ENCODE measurements at regions not wholly inside any gene's neighbourhood (a gene's known extent, or its start where the extent isn't known, plus 50 kb on each side); places are given as distances from the start of the nearest gene placed in this dataset.

DNA sequence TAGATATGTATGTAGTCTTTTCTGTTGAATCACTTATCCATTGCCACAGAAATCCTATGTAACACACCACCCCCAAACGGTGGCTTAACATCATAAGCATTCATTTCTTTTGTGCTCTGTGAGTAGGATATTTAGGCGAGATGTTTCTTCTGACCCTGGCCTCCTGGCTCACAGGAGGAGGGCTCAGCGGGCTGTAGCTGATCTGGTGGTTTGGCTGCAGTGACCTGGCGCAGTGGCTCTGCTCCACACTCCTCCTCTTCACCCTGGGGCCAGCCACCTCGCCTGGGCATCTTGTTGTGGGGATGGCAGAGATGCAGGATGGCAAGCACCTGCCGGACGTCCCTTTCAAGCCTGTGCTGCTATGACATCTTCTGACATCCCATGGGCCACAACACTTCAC, 147.1 kb upstream of the IRS2 start:
- DNase-seq, result no peak

DNA sequence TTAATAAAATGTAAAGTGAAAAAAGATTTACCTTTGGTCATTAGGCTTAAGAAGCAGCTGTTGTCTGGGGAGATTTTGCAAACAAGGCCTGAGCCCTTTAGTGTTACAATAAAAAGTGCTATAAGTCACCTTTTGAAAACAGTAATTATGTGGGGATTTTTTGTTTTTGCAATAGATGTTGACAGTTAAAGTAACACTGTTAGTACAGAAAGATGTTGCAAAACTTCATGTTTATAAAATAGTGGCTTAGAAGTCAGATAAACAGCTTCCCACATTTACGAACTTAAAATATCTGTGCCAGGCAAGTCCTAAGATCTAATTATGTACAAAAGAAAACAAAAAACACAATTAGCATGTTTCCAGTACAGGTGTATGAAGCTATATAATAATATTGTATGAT, 138.0 kb upstream of the IRS2 start:
- DNase-seq, result no peak

DNA sequence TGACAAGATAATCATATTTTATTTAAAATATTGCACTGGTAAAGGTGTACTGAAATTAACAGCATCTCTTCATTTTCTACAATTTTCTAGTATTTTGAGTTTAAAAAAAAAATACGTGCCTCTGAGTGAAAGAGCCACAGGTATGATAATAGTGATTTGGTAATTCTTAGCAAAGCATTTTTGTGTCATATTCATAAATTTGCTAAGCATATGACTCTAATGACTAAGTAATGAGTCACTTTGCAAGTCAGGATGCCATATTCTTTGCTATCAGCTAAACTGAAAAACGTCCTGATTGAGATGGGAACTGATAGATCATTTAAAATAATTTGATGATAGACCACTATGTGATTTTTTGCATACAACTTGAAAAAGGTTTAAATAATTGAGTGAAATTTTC, 136.1 kb upstream of the IRS2 start:
- DNase-seq, result no peak

DNA sequence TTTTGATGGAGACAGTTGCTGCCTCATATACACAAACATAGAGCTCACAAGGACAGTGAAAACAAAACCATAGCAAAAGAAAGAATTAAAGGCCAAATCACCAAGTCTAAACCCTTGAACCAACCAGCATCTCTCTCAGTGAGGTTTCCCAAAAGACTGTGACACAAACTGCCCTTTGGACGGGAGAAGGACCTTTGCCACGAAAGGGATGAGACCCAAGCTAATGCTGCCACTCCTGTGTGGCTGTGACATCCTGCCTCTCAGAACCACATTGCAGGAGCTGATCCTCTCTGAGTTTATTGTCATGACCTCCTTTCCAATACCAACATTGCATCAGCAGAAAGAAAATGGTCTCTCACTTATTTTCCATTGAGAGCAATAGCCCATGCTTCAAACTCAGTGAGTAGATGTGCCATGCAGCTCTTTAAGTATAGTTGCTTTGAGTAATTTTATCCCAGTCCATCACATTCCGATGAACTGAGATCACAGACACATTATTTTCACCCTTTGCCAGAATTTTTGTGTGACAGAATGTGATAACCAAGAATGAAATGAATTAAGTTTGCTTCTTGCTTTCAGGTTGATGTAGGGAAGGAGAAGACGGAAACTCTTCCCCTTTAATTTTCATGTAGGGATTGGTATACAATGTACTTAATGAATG, 133.5 kb upstream of the IRS2 start:
- DNase-seq, result no peak

DNA sequence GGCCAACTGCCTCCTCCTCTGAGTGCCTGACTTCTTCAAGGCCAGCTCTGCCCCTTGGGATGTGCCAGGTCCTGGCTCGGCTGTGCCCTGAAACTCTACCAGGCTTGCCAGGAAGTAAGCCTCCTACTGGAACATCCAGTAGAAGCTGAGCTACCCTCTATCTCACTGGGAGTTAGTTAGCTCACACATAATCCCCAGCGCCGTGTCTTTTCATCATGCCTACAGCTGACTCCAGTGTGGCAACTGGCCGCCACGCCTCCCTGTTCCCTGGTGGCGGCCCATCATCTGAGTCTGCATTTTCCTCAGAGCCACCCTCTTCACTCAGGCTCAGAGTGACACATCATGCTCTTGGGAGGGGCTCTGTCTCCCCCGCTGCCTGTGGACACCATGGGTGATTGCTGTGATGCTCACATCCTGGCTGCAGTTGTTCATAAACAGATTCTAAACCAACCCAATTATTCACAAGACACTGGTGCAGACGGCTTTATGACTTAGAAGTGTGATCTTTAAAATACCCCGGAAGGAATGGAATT, 131.9 kb upstream of the IRS2 start:
- DNase-seq, result no peak

DNA sequence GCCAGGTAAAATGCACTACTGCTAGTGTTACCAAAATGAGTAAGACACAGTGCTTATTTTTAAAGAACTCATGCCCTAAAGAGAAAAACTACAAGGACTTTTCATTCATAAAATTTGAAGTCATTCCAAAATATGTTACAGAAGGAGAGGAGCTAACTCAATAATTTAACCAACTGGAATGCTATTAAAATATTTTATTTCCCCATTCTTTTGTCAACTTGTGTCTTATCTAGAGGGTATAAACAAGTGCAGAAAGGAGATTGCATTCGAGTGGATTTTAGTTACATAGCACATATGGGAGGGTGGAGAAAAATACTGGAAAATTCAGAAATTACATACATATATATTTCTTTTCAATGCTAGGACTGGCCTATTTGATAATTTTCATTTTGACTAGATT, 131.0 kb upstream of the IRS2 start:
- DNase-seq, result no peak

DNA sequence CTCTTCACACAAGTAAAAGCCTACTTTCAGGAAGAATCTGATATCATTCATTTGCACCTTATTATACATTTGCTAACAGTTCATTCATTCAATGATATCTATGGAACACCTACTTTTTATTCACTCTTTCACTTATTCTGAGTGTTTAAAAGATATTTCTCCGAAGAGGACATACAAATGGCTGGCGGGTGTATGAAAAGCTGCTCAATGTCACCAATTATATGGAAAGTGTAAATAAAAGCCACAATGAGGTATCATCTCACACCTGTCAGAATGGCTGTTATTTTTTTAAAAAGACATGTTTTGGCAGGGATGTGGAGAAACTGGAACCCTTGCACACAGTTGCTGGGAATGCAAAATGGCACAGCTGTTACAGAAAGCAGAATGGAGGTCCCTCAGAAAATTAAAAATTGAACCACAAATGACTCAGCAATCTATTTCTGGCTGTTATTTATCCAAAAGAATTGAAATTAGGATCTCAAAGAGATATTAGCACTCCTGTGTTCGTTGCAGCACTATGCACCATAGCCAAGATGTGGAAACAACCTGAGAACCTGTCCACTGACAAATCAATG, 127.6 kb upstream of the IRS2 start:
- DNase-seq, result no peak

DNA sequence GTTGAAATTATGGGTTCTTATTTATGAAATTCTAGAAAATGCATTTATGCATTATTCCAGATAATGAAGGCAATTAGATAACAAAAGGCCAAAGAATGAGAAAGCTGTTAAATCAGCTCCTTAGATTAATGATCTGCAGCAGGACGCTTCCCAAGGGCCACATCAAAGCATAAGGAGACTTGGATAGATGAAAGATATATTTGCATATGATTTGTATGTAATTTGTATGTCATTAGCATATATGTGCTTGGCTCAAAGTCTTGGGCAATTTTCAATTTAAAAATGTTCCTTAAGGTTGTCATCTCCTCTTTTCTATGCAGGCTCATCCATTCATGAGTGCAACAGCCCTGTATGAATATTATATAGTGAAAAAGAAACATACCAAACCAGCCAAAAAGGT, 126.8 kb upstream of the IRS2 start:
- DNase-seq, result no peak

DNA sequence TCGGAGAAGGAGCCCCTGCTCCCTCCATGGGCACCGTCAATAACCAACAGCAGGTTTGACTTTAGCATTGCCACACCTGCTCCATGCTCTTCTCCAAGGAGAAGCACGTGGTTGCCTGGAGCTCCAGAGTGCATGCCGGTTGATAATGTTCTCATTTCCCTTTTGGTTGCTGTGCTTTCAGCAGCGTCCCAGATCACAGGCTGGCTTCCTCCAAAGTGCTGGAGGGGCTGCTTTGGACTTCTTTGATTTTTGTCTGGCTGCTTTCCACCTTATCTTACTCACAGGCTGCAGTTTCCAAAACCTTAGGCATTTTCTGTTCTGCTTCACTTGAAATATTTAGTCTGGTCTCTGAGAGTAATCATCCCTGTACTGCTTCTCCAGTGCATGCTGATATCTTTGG, 123.8 kb upstream of the IRS2 start:
- no peak for DNase-seq

DNA sequence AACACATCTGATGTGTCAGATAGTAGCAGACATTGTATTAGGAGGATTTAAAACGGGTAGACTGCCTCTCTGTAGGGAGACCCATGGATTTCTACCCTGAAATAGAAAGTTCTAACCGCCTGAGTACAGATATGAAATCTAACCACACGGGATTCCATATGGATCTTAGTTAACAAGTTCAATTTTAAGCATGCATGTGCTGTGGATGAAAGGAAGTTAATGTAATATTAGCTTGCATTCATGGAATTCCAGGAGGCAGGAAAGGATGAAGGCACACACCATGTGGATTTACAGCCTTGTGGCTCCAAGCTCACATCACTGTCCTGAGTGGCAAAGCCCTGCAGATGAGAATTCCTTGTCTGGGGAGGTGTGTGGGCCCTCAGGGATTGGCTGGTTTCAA, 120.6 kb upstream of the IRS2 start:
- DNase-seq, result no peak

DNA sequence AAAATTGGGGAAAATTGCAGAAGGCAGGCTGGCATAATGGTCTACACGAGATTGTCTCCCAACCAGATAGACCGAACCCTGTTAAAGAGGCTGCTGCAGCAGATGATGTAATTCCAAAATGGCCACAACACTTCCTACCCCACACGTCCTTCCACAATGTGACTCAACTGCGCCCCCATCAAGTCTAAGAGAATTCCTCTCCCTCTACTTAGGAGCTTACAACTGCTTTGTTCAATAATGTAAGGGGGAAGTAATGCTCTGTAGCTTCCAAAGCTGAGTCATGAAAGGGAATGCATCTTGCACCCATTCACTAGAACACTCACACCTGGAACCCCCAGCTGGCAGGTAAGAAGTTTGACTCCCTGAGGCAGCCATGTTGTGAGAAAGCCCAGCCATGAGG, 117.8 kb upstream of the IRS2 start:
- no peak for DNase-seq

DNA sequence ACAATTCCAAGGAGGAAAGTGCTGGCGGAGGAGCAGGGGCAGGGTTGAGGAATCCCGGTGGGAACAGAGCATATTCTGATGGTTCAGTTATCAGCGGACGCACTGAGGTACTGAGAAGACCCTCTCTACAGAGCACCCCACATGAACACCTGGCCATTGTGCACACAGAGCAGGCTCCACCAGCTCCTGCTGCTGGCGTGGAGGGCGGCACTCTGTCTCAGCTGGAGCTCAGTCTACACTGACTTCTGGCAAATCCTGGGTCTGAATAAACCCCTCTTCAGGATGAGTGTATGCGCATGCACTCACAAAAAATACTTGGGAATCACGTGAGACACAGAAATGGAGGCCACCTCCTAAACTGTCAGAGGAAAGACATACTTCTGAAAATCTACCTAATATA, 114.4 kb upstream of the IRS2 start:
- no peak for DNase-seq

DNA sequence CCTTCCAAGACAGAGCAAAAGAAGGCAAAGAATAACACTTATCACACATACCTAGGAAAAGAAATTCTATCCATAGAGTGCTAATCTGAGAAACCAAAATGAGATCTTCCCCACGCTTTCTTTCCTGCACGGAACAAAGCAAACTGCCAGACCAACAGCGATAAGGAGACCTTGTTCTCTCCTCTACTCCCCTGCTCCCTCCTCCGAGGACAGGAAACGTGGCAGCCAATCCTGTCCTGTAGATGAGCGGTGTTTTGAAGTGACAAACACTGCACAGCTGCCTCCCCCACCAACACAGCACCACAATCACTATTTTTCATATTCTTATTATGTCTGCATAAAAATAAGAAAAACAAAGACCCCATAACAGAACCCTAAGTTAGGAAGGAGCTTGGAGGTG, 113.9 kb upstream of the IRS2 start:
- DNase-seq, result no peak

DNA sequence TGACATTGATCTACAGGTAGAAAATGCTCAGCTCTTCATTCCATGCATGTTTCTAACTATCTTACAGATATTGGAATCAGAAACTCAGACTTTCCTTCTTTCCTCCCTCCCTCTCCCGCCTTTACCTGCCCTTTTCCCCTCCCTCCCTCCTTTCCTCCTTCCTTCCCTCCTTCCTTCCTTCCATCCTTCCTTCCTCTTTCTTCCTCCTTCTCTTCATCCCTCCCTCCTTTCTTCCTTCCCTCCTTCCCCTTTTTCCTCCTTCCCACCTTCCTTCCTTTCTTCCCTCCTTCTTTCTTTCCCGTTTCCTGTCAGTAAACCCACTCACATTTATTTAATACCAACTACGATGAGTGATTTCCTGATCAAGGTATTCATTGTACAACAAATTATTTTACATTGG, 113.4 kb upstream of the IRS2 start:
- DNase-seq, result no peak

DNA sequence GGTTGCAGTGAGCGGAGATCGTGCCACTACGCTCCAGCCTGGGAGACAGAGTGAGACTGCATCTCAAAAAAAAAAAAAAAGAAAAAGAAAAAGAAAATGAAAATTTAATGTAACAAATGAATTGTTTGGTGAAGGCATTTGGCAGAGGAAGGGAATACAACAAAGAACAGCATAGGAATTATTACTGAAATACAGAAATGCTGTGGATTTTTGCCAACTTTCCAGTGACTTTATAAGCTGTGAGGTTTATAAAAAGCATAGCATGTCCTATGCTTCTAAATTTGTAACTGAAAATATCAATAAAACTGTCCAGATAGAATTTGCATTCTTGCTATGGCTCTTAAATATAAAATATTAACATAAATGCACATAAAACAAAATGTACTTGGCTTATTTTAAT, 112.9 kb upstream of the IRS2 start:
- no peak for DNase-seq

DNA sequence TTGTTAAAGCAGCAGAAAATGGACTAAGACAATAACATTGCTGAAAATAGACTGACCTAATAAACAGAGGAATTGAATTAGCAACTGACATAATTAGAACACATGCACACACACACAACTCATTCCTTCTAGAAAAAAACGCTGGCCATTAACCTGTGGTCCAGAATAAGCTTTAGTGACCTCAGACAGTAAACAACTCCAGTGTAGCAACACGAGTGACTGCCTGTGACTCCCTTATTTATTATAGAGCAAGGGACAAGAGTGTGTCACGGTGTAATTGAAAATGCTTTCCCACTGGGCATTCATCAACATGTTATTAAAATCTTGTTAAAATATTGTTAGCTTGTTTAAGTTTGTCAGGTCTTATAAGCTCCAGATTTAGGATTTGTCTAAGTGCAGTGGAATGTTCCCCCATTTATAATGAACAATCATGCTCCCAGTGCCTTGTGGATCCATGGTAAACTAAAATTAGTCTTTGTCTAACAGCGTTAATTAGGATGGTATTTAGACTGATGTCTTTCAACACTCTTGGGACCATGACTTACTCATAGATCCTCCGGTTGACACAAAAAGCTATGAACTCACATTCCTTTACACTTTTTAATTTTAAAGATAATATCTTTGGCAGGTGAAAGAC, 111.7 kb upstream of the IRS2 start:
- no peak for DNase-seq

DNA sequence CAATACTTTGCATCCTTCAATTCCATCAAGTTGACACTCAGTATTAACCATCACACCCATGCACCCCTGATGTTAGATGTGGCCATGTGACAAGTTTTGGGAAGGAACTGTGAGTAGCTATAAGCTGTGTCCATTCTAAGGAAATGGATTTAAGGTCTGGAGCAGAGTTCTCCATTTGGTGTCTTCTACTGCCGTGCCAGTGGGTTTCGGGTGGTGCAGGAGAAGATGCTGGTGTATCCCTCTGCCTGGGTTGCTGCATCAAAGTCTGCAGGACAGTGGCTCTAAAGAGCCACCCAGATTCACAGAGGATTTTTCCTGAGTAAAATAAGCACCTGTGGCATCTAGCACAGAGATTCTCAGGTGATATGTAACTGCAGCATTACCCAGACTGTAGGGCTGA, 105.7 kb upstream of the IRS2 start:
- no peak for DNase-seq

DNA sequence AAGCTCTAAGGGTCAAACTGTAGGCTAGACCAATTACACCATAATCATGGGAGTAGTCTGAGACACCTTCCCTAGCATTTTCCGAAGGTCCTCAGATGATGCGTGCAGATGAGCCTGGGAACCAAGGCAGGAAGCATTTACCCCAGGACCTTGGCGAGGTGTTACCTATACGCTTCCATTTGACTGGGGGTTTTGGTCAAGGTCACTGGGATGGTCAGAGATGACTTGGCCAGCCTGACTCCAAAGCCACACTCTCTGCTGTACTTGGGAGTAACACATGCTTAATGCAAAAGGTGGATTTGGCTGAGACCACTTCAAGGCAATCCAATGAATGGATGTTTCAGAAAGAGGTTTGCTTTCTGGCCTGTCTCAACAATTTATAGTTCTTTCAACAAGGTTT, 98.9 kb upstream of the IRS2 start:
- DNase-seq, result no peak

DNA sequence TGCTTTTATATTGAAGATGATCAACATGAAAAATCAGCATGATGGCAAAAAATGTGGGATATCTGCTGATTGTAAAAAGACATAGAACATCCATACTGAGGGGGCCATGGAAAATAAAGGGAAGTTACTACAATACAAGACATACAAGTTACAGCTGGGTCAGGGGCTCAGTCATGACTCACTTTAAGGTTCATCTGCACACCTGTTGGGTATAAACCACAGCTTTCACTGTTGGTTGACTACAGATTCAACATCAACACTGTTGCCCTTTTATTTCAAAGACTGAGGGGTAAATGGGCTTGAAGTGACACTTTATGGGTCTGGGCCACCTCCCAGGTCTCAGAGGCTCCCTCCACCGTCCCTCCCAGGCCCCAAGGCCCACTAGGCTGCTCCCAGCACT, 98.1 kb upstream of the IRS2 start:
- no peak for DNase-seq

DNA sequence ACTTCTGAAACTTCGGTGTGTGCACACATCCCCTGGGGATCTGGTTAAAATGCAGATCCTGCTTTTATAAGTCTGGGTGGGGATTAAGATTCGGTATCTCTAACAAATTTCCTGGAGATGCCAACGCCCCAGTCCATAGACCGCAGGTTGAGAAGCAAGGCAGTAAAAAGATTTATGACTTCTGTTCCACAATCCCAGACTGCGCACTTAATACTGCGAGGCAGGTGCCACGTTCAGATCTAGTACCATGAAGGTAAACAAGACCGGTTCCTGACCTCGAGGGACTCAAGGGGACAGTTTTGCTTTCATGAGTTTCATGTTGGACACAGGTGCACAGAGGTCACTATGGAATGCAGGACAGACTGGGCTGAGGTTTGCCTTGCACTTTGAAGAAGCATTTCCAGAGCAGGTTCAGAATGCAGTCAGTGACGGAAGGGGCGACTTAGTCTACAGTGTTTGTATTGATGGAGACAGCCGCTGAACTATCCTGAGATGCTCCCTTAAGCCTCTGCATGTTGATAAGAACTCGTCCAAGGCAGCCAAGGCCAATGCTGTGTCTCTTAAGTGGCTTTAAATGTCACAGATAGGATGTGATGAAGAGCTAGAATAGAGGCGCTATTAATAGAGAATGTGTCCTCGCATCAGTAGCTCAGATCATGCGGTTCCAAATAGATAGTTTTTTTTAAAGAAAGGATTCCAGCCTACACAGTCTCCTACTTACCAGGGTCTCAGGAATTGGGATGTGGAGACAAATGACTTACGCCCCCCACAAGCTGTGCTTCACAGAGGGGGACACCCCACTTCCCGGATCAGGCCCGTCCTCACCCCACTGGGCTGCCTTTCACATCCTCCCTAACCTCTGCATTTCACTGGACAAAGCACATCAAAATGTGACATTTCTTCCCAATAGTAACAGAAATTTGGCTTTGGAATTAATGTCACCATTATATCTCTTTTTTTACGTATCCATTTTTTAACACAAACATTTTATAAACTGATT, 97.1 kb upstream of the IRS2 start:
- DNase-seq, result no peak

DNA sequence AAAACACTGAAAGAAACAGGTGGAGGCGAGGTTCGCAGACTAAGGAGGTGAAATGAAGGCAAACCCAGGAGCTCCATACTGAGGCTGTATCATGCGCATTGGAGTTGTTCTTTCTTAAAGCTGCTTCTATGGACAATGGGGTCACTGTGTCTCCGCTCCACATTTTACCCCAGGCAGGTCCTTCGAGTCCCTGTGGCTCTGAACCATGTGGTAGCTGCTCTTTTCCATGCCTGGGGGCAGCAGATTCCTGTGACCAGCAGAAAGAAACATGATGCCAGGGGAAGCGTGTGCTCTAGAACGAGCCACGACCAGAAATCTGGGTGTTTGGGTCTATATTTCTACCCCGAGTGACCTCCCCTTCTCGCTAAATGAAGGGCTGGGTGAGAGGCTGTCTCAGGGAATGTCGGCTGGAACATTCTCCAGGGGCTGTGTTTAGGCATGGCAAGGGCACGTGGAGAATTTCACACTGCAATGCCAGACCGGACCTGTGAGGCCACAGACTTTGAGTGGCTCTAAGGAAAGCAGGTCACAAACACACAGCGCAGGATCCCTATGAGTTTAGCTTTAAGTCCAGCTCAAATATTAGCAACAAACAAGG, 95.7 kb upstream of the IRS2 start:
- no peak for DNase-seq

DNA sequence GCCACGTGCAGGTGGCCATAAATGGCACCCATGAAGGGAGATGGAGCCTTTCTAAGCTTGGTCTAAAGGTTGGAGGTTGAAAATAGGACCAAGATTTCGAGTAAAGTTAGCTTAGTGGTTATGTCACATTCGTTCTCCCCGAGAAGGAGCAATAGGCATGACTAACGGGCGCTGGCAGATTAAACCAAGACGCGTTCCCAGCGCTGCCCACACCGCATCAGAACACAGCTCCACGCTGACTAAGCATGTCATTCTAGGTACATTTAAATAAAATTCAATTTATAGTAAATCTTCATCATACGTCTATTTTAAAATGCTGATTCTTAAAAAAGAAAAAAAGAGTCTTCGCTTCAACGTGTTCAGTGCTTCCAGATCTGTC, 95.0 kb upstream of the IRS2 start:
- no peak for DNase-seq
